Liver (tissue), 7 donors: ENCODE measurements at regions not wholly inside any gene's neighbourhood (a gene's known extent, or its start where the extent isn't known, plus 50 kb on each side); places are given as distances from the start of the nearest gene placed in this dataset.

Experiments
- DNase-seq: peaks from one replicate; pipeline ENCODE4 v3.0.0-alpha.2; 2017; ENCODE audit warnings: low spot score
- H3K27ac ChIP-seq, 2 donors: one replicate each; pipeline ENCODE4 v1.7.0; 2013; ENCODE audit warnings: inconsistent platforms in 2 of 2, low read length in 2 of 2, control low read depth in 1 of 2, low read depth in 1 of 2, mild to moderate bottlenecking in 1 of 2
- H3K27me3 ChIP-seq, 4 donors: one replicate each; pipeline versions ENCODE4 v1.6.1 to v1.7.0; 2013; ENCODE audit warnings: low read length in 3 of 4, inconsistent platforms in 1 of 4, mild to moderate bottlenecking in 1 of 4, moderate library complexity in 1 of 4; ENCODE audit not compliant: control insufficient read depth in 4 of 4, insufficient read depth in 4 of 4
- H3K36me3 ChIP-seq, 4 donors: one replicate each; pipeline versions ENCODE4 v1.6.1 to v1.7.0; 2013; ENCODE audit warnings: low read length in 3 of 4, mild to moderate bottlenecking in 3 of 4, low read depth in 1 of 4, moderate library complexity in 1 of 4; ENCODE audit not compliant: control insufficient read depth in 4 of 4, insufficient read depth in 3 of 4
- H3K4me1 ChIP-seq, 4 donors: one replicate each; pipeline versions ENCODE4 v1.6.1 to v1.7.0; 2013; ENCODE audit warnings: low read length in 3 of 4, mild to moderate bottlenecking in 3 of 4, moderate library complexity in 1 of 4; ENCODE audit not compliant: control insufficient read depth in 4 of 4, insufficient read depth in 4 of 4
- H3K4me3 ChIP-seq, 3 donors: one replicate each; pipeline versions ENCODE4 v1.6.1 to v1.7.0; 2013; ENCODE audit warnings: low read length in 3 of 3, control low read depth in 1 of 3, low read depth in 1 of 3, mild to moderate bottlenecking in 1 of 3
- H3K9ac ChIP-seq, 2 donors: one replicate each; pipeline ENCODE4 v1.7.0; 2013; ENCODE audit warnings: low read length in 2 of 2, mild to moderate bottlenecking in 2 of 2, moderate library complexity in 2 of 2, control low read depth in 1 of 2, low read depth in 1 of 2
- H3K9me3 ChIP-seq, 4 donors: one replicate each; pipeline versions ENCODE4 v1.6.1 to v1.7.0; 2013; ENCODE audit warnings: low read length in 3 of 4; ENCODE audit not compliant: control insufficient read depth in 4 of 4
- EGR1 ChIP-seq, 2 donors: IDR thresholded peaks; 2 replicates each; pipeline ENCODE4 v1.6.1; 2016 to 2018; ENCODE audit warnings: antibody characterized with exemption in 2 of 2, low read depth in 2 of 2
- FOXA1 ChIP-seq: IDR thresholded peaks from 2 replicates; pipeline ENCODE4 v1.6.1; 2016; ENCODE audit warnings: antibody characterized with exemption
- FOXA2 ChIP-seq: IDR thresholded peaks from 2 replicates; pipeline ENCODE4 v1.6.1; 2016; ENCODE audit warnings: antibody characterized with exemption
- GABPA ChIP-seq, 2 donors: IDR thresholded peaks in 1 of 2; conservative IDR thresholded peaks in 1 of 2; 2 replicates each; pipeline ENCODE4 v1.6.1; 2016; ENCODE audit warnings: antibody characterized with exemption in 2 of 2, mild to moderate bottlenecking in 1 of 2, moderate library complexity in 1 of 2
- HNF4A ChIP-seq, 2 donors: conservative IDR thresholded peaks; 2 replicates each; pipeline ENCODE4 v1.6.1; 2016; ENCODE audit warnings: antibody characterized with exemption in 2 of 2, mild to moderate bottlenecking in 2 of 2
- HNF4G ChIP-seq: IDR thresholded peaks from 2 replicates; pipeline ENCODE4 v1.6.1; 2016; ENCODE audit warnings: antibody characterized with exemption
- JUND ChIP-seq, 2 donors: IDR thresholded peaks; 2 replicates each; pipeline ENCODE4 v1.6.1; 2016; ENCODE audit warnings: antibody characterized with exemption in 2 of 2
- NR2F2 ChIP-seq: IDR thresholded peaks from 2 replicates; pipeline ENCODE4 v1.6.1; 2016; ENCODE audit warnings: antibody characterized with exemption
- RAD21 ChIP-seq, 2 donors: IDR thresholded peaks; 2 replicates each; pipeline ENCODE4 v1.6.1; 2016; ENCODE audit warnings: antibody characterized with exemption in 2 of 2, mild to moderate bottlenecking in 2 of 2
- REST ChIP-seq: IDR thresholded peaks from 2 replicates; pipeline ENCODE4 v1.6.1; 2016; ENCODE audit warnings: antibody characterized with exemption, mild to moderate bottlenecking
- RXRA ChIP-seq, 2 donors: IDR thresholded peaks; 2 replicates each; pipeline ENCODE4 v1.6.1; 2017 to 2018; ENCODE audit warnings: antibody characterized with exemption in 2 of 2, mild to moderate bottlenecking in 1 of 2
- SP1 ChIP-seq: IDR thresholded peaks from 2 replicates; pipeline ENCODE4 v1.6.1; 2018; ENCODE audit warnings: antibody characterized with exemption, mild to moderate bottlenecking
- TAF1 ChIP-seq: conservative IDR thresholded peaks from 2 replicates; pipeline ENCODE4 v1.6.1; 2016; ENCODE audit warnings: antibody characterized with exemption, mild to moderate bottlenecking
- YY1 ChIP-seq: IDR thresholded peaks from 2 replicates; pipeline ENCODE4 v1.6.1; 2016; ENCODE audit warnings: antibody characterized with exemption, mild to moderate bottlenecking
- TF ChIP-seq, protein P1 (sequence below): IDR thresholded peaks from 2 replicates; pipeline ENCODE4 v1.6.1; 2016; ENCODE audit warnings: antibody characterized with exemption
- TF ChIP-seq, protein P2 (sequence below): IDR thresholded peaks from 2 replicates; pipeline ENCODE4 v1.6.1; 2016; ENCODE audit warnings: antibody characterized with exemption
- TF ChIP-seq, protein P3 (sequence below): fragments of 150-350 bp; IDR thresholded peaks from 2 replicates; pipeline ENCODE4 v1.5.1; 2017; ENCODE audit warnings: improper control_type of control experiment, low read depth, low read length; ENCODE audit not compliant: missing input control
- donor health status: healthy.
- donor health status: healthy.
- donor health status: healthy.
- donor health status: healthy.

DNA sequence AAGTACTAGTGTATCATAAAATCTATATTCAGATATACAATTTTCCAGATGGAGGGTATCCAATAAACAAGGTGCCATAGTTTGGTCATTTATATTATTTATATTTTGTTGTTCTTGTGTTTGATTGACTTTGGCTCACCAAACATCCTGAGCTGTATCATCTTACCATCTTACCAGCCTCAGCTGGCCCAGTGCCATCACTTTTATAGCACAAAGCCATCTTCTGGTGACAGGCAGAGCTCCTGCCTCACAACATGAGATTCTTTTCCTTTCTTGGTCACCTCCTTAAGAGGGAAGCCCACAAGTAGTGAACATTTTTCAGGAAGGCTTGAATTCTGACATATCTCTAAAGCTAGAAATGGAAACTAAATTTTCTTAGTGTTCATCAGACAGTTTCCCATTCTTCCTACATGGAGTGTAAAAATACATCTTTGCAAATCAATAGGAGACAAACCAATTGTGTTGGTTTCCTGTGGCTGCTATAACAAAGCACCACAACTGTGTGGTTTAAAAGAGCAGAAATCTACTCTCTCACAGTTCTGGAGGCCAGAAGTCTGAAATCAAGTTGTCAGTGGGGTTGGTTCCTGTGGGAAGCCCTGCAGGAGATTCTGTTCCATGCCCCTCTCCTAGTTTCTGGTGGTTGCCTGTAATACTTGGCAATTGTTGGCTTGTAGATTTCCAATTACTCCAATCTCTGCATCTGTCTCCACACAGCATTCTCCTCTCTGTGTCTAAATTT, 341.8 kb downstream of the MAN2A1 start:
- DNase-seq = no peak
- Histone ChIP-seq H3K9ac (no peak overlapping the region), H3K27ac (no peak overlapping the region), H3K27me3 (no peaks in the 10 kb centered on the region), H3K36me3 (no peaks in the 10 kb centered on the region), H3K9me3 (no peaks in the 10 kb centered on the region), H3K4me3 (no peak overlapping the region), H3K4me1 (peaks cover 0 to 9% (median 0%) of the 10 kb centered on the region in 4 donors)
- TF ChIP-seq REST (no peak), RAD21 (IDR thresholded peaks at IDR 0.05) (no peak), FOXA2 (no peak), GABPA (IDR thresholded peaks at IDR 0.05 in 1 of 2, conservative IDR thresholded peaks at IDR 0.05 in 1 of 2) (no peak), RXRA (IDR thresholded peaks at IDR 0.05) (no peak), SP1 (no peak), HNF4G (no peak), NR2F2 (no peak), FOXA1 (no peak), TAF1 (no peak), YY1 (no peak), HNF4A (conservative IDR thresholded peaks at IDR 0.05) (no peak), EGR1 (IDR thresholded peaks at IDR 0.05; ENCODE audit: low read depth in 2 of 2) (no peak), JUND (IDR thresholded peaks at IDR 0.05) (no peak)
- TF ChIP-seq, protein P1, sequence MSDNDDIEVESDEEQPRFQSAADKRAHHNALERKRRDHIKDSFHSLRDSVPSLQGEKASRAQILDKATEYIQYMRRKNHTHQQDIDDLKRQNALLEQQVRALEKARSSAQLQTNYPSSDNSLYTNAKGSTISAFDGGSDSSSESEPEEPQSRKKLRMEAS = no peak
- TF ChIP-seq, protein P2, sequence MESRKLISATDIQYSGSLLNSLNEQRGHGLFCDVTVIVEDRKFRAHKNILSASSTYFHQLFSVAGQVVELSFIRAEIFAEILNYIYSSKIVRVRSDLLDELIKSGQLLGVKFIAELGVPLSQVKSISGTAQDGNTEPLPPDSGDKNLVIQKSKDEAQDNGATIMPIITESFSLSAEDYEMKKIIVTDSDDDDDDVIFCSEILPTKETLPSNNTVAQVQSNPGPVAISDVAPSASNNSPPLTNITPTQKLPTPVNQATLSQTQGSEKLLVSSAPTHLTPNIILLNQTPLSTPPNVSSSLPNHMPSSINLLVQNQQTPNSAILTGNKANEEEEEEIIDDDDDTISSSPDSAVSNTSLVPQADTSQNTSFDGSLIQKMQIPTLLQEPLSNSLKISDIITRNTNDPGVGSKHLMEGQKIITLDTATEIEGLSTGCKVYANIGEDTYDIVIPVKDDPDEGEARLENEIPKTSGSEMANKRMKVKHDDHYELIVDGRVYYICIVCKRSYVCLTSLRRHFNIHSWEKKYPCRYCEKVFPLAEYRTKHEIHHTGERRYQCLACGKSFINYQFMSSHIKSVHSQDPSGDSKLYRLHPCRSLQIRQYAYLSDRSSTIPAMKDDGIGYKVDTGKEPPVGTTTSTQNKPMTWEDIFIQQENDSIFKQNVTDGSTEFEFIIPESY = no peak
- TF ChIP-seq, protein P3, sequence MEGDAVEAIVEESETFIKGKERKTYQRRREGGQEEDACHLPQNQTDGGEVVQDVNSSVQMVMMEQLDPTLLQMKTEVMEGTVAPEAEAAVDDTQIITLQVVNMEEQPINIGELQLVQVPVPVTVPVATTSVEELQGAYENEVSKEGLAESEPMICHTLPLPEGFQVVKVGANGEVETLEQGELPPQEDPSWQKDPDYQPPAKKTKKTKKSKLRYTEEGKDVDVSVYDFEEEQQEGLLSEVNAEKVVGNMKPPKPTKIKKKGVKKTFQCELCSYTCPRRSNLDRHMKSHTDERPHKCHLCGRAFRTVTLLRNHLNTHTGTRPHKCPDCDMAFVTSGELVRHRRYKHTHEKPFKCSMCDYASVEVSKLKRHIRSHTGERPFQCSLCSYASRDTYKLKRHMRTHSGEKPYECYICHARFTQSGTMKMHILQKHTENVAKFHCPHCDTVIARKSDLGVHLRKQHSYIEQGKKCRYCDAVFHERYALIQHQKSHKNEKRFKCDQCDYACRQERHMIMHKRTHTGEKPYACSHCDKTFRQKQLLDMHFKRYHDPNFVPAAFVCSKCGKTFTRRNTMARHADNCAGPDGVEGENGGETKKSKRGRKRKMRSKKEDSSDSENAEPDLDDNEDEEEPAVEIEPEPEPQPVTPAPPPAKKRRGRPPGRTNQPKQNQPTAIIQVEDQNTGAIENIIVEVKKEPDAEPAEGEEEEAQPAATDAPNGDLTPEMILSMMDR = no peak
